Astrocyte (in vitro differentiated cells and primary cell): ENCODE measurements at regions not wholly inside any gene's neighbourhood (a gene's known extent, or its start where the extent isn't known, plus 50 kb on each side); places are given as distances from the start of the nearest gene placed in this dataset.

Experiments
- DNase-seq: peaks from one replicate; pipeline ENCODE4 v3.0.0-alpha.2; 2010; ENCODE audit warnings: low read depth
- FAIRE-seq: peaks from 2 replicates; lab custom pipeline; 2011; peaks lifted over from hg19 to GRCh38; lab: Jason Lieb, UNC
- H2AFZ ChIP-seq: 2 replicates; pipeline ENCODE4 v1.6.0; 2012; ENCODE audit warnings: low read depth, low read length, inconsistent platforms
- H3K27ac ChIP-seq: 2 replicates; pipeline ENCODE4 v1.5.1; 2011; ENCODE audit warnings: low read depth, low read length, inconsistent platforms
- H3K27me3 ChIP-seq: 2 replicates; pipeline ENCODE4 v1.6.0; 2011; ENCODE audit warnings: low read length, inconsistent platforms; ENCODE audit not compliant: insufficient read depth
- H3K36me3 ChIP-seq: 2 replicates; pipeline ENCODE4 v1.5.1; 2011; ENCODE audit warnings: low read length, inconsistent platforms; ENCODE audit not compliant: insufficient read depth
- H3K4me1 ChIP-seq: 2 replicates; pipeline ENCODE4 v1.5.1; 2011; ENCODE audit warnings: low read length, inconsistent platforms; ENCODE audit not compliant: insufficient read depth
- H3K4me2 ChIP-seq: 2 replicates; pipeline ENCODE4 v1.6.0; 2012; ENCODE audit warnings: low read length, inconsistent platforms
- H3K4me3 ChIP-seq: 2 replicates; pipeline ENCODE4 v1.5.1; 2011; ENCODE audit warnings: low read depth, mild to moderate bottlenecking, low read length, inconsistent platforms; ENCODE audit not compliant: insufficient read depth
- H3K79me2 ChIP-seq: 2 replicates; pipeline ENCODE4 v1.6.0; 2012; ENCODE audit warnings: mild to moderate bottlenecking, low read length, inconsistent platforms; ENCODE audit not compliant: insufficient read depth
- H3K9ac ChIP-seq: 2 replicates; pipeline ENCODE4 v1.6.0; 2012; ENCODE audit warnings: mild to moderate bottlenecking, low read length, inconsistent platforms
- H3K9me3 ChIP-seq: 2 replicates; pipeline ENCODE4 v1.5.1; 2012; ENCODE audit warnings: low read depth, mild to moderate bottlenecking, low read length, inconsistent platforms; ENCODE audit not compliant: insufficient read depth
- H4K20me1 ChIP-seq: 2 replicates; pipeline ENCODE4 v1.6.0; 2012; ENCODE audit warnings: low read length, inconsistent platforms; ENCODE audit not compliant: insufficient read depth
- H3K27ac Mint-ChIP-seq: one replicate; pipeline ENCODE4 v1.8.0; 2021; ENCODE audit warnings: mild to moderate bottlenecking, mixed read lengths; ENCODE audit not compliant: unreplicated experiment
- H3K27me3 Mint-ChIP-seq: one replicate; pipeline ENCODE4 v1.8.0; 2021; ENCODE audit warnings: low read depth, mixed read lengths; ENCODE audit not compliant: unreplicated experiment
- H3K36me3 Mint-ChIP-seq: one replicate; pipeline ENCODE4 v1.8.0; 2021; ENCODE audit warnings: low read depth, mixed read lengths; ENCODE audit not compliant: unreplicated experiment
- H3K4me1 Mint-ChIP-seq: one replicate; pipeline ENCODE4 v1.8.0; 2021; ENCODE audit warnings: low read depth, mixed read lengths; ENCODE audit not compliant: unreplicated experiment
- H3K4me3 Mint-ChIP-seq: one replicate; pipeline ENCODE4 v1.8.0; 2021; ENCODE audit warnings: mild to moderate bottlenecking, moderate library complexity, mixed read lengths; ENCODE audit not compliant: unreplicated experiment
- H3K9me3 Mint-ChIP-seq: one replicate; pipeline ENCODE4 v1.8.0; 2021; ENCODE audit warnings: mild to moderate bottlenecking, mixed read lengths; ENCODE audit not compliant: unreplicated experiment
- EZH2 ChIP-seq: IDR thresholded peaks from 2 replicates; pipeline ENCODE4 v1.6.1; 2012; ENCODE audit warnings: mild to moderate bottlenecking, low read length, inconsistent platforms; ENCODE audit not compliant: insufficient read depth
- TF ChIP-seq, protein P1 (sequence below): IDR thresholded peaks from 2 replicates; pipeline ENCODE4 v1.5.1; 2011; ENCODE audit warnings: low read depth, mild to moderate bottlenecking, inconsistent platforms, low read length, moderate library complexity; ENCODE audit not compliant: insufficient read depth

DNA sequence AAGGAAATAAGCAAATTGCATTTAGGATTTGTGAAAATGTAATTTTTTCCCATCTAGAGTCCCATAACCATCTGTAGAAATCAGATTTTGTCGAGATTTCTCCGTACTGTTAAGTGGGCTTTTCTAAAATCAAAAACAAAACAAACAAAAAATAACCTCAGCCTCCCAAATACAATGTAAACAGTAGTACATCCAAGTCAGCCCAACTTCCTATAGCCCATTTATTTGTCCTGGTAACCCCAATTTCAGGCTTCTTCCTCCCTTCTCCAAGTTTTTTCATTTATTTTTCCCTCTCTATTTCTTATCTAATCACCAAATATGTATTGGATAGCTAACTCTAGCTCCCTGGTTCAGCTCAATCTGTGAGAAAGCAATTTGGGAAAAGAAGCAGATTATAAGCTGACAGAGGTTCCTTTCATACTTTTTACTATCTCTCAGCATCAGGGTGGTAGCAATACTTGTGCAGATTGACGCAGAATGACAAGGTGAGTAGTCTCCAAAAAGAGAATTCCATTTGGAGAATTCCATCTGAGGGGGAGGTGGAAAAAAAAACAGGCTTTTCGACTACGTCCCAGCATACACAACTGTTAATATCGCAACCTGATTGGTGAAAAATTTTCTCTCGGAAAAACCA, 132.6 kb upstream of the BTN3A2 start:
- TF ChIP-seq, protein P1, sequence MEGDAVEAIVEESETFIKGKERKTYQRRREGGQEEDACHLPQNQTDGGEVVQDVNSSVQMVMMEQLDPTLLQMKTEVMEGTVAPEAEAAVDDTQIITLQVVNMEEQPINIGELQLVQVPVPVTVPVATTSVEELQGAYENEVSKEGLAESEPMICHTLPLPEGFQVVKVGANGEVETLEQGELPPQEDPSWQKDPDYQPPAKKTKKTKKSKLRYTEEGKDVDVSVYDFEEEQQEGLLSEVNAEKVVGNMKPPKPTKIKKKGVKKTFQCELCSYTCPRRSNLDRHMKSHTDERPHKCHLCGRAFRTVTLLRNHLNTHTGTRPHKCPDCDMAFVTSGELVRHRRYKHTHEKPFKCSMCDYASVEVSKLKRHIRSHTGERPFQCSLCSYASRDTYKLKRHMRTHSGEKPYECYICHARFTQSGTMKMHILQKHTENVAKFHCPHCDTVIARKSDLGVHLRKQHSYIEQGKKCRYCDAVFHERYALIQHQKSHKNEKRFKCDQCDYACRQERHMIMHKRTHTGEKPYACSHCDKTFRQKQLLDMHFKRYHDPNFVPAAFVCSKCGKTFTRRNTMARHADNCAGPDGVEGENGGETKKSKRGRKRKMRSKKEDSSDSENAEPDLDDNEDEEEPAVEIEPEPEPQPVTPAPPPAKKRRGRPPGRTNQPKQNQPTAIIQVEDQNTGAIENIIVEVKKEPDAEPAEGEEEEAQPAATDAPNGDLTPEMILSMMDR = no peak
- TF ChIP-seq EZH2 = no peak
- Histone ChIP-seq H3K27me3 (no peaks in the 10 kb centered on the region), H3K27ac (no peak overlapping the region), H3K4me2 (peak overlapping the region; percentile 90), H3K4me1 (peaks cover 4% of the 10 kb centered on the region), H2AFZ (no peak overlapping the region), H3K4me3 (peak overlapping the region; percentile 62), H3K9ac (no peak overlapping the region), H3K9me3 (no peaks in the 10 kb centered on the region), H3K36me3 (no peaks in the 10 kb centered on the region), H3K79me2 (no peaks in the 10 kb centered on the region), H4K20me1 (no peaks in the 10 kb centered on the region)
- H3K36me3 Mint-ChIP-seq = no peaks in the 10 kb centered on the region
- DNase-seq = no peak
- H3K27me3 Mint-ChIP-seq = peaks cover 4% of the 10 kb centered on the region
- no peak overlapping the region for H3K27ac Mint-ChIP-seq
- H3K4me3 Mint-ChIP-seq = no peak overlapping the region
- H3K4me1 Mint-ChIP-seq = no peaks in the 10 kb centered on the region
- no peak for FAIRE-seq
- H3K9me3 Mint-ChIP-seq = no peaks in the 10 kb centered on the region

DNA sequence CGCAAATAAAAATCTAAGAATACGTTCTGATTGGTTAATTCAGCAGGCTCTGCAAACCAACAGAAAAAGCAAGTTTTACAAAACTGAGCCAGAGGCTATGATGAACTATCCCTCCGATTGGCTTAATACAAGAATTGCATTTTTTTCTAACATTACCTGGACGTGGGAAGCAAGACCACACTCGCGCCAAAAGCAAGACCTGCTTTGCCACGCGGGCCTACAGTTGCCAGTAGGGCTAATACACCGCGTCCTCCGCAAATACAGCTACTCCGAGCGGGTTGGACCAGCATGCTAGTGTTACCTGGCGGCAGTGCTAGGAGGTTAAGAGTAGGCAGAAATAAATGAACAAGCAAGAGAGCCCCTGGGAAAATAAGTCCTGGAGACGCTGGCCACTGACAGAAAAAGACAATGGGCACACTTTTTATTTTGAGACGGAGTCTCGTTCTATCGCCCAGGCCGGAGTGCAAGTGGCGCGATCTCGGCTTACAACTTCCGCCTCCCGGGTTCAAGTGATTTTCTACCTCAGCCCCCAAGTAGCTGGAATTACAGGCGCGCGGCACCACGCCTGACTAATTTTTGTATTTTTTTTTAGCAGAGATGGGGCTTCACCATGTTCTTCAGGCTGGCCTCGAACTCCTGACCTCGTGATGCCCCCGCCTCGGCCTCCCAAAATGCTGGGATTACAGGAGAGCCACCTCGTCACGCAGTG, 131.9 kb upstream of the BTN3A2 start:
- H3K27ac Mint-ChIP-seq = no peak overlapping the region
- Histone ChIP-seq H2AFZ (peak overlapping the region; percentile 64), H3K79me2 (no peaks in the 10 kb centered on the region), H3K4me3 (peak overlapping the region; percentile 62), H3K4me1 (peaks cover 4% of the 10 kb centered on the region), H3K27me3 (no peaks in the 10 kb centered on the region), H3K9me3 (no peaks in the 10 kb centered on the region), H3K36me3 (no peaks in the 10 kb centered on the region), H3K4me2 (peak overlapping the region; percentile 90), H3K9ac (peak overlapping the region; percentile 77), H3K27ac (peak overlapping the region; percentile 24), H4K20me1 (no peaks in the 10 kb centered on the region)
- peaks cover 4% of the 10 kb centered on the region for H3K27me3 Mint-ChIP-seq
- no peak for FAIRE-seq
- H3K4me3 Mint-ChIP-seq = no peak overlapping the region
- H3K36me3 Mint-ChIP-seq = no peaks in the 10 kb centered on the region
- no peaks in the 10 kb centered on the region for H3K9me3 Mint-ChIP-seq
- peak; percentile 38 for DNase-seq
- no peak for TF ChIP-seq EZH2
- TF ChIP-seq, protein P1 = no peak
- no peaks in the 10 kb centered on the region for H3K4me1 Mint-ChIP-seq
